SK-N-MC (cell line): ENCODE measurements at regions not wholly inside any gene's neighbourhood (a gene's known extent, or its start where the extent isn't known, plus 50 kb on each side); places are given as distances from the start of the nearest gene placed in this dataset.

Experiments
- EZH2 ChIP-seq: fragments of 200-600 bp; sonication (generic); IDR thresholded peaks from one replicate; pipeline ENCODE4 v1.6.1; 2017; ENCODE audit warnings: antibody characterized with exemption
- POLR2AphosphoS5 ChIP-seq: IDR thresholded peaks from 2 replicates; pipeline ENCODE4 v1.6.1; 2012; ENCODE audit warnings: mild to moderate bottlenecking, low read depth, low read length, borderline replicate concordance

DNA sequence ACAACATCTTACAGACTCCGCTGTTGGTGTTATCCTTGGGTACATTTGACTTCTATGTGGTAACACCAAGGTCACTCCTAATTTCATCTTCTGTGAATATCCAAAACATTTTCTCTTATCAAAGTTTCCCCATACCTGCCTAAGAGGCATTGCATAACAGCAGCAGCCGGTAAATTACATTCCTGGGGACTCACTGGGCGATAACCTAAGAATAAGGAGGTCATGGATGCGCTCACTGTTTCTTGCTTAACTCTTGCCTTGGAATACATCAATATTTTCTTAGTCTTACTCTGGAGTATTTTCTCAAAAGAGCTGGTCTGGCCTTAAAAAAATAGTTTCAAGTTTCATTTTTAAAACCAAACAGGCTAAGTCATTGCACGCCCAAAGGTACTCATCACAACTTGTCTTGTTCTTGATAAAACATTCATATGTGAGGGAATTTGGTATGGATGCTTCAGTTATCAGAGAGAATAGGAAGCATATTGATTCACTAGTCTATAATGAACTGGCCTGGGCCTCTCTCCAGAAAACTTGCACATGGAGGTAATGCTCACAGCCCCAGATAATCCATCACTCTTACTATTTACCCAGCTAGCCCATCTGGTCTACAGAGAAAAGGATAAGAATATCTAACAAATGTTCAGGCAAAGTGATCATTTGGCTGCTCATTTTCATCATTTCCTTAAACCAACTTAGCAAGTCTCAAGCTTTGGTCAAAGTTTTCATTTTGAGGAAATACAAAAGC is 235.0 kb upstream of the ERCC4 start:
- no peak for TF ChIP-seq EZH2
- no peak for TF ChIP-seq POLR2AphosphoS5
